ENCODE measurements at regions not wholly inside any gene's neighbourhood (a gene's known extent, or its start where the extent isn't known, plus 50 kb on each side); places are given as distances from the start of the nearest gene placed in this dataset.

DNA sequence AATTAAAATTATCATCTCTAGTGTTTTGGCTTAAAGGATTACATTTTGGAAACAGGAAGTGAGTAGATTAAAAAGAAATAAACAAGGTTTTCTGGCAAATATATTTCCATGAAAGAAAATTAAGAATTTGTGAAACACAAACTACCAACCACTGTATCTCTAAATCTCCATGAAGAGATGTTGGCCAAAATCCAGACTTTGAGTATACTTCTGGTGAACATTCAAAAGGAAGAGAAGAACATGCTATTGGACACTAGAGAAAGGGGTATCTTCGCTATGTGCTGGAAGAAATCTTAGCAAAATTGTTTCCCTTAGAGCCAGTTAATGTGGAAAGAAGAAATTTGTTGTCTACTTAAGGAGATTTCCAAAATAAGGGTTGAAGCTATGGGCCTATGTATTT is 710.4 kb upstream of the CTNND2 start:
- POLR2A ChIA-PET, result no interaction called here
- Histone ChIP-seq H3K36me3 (ENCODE audit: control insufficient read depth in 2 of 2, insufficient read depth in 1 of 2, low read length in 2 of 2) (no peaks in the 10 kb centered on the region), H3K27ac (ENCODE audit: extremely low read depth, low read depth, low read length) (no peak overlapping the region), H3K9me3 (ENCODE audit: control insufficient read depth, insufficient read depth, low read depth, low read length) (no peaks in the 10 kb centered on the region), H3K4me3 (ENCODE audit: low read depth, low read length) (no peak overlapping the region), H3K4me1 (ENCODE audit: control insufficient read depth, insufficient read depth, low read length) (no peaks in the 10 kb centered on the region)
- CTCF ChIA-PET, result no interaction called here
- no peak for TF ChIP-seq MZF1 (tag by site-specific recombination; IDR thresholded peaks at IDR 0.05; ENCODE audit: borderline replicate concordance)

DNA sequence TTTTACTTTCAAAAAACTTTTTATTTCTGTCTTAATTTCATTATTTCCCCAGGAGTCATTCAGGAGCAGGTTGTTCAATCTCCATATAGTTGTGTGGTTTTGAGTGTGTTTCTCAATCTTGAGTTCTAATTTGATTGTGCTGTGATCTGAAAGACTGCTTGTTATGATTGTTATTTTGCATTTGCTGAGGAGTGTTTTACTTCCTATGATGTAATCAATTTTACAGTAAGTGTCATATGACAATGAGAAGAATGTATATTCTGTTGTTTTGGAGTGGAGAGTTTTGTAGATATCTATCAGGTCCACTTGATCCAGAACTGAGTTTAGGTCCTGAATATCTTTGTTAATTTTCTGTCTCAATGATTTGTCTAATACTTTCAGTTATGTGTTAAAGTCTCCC is 706.9 kb upstream of the CTNND2 start:
- POLR2A ChIA-PET, result no interaction called here
- CTCF ChIA-PET, result no interaction called here
- TF ChIP-seq, protein P1, sequence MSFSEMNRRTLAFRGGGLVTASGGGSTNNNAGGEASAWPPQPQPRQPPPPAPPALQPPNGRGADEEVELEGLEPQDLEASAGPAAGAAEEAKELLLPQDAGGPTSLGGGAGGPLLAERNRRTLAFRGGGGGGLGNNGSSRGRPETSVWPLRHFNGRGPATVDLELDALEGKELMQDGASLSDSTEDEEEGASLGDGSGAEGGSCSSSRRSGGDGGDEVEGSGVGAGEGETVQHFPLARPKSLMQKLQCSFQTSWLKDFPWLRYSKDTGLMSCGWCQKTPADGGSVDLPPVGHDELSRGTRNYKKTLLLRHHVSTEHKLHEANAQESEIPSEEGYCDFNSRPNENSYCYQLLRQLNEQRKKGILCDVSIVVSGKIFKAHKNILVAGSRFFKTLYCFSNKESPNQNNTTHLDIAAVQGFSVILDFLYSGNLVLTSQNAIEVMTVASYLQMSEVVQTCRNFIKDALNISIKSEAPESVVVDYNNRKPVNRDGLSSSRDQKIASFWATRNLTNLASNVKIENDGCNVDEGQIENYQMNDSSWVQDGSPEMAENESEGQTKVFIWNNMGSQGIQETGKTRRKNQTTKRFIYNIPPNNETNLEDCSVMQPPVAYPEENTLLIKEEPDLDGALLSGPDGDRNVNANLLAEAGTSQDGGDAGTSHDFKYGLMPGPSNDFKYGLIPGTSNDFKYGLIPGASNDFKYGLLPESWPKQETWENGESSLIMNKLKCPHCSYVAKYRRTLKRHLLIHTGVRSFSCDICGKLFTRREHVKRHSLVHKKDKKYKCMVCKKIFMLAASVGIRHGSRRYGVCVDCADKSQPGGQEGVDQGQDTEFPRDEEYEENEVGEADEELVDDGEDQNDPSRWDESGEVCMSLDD (tag by site-specific recombination; IDR thresholded peaks at IDR 0.05), result no peak
- no peak for TF ChIP-seq ZNF558 (tag by site-specific recombination; IDR thresholded peaks at IDR 0.05)
- TF ChIP-seq, protein P2, sequence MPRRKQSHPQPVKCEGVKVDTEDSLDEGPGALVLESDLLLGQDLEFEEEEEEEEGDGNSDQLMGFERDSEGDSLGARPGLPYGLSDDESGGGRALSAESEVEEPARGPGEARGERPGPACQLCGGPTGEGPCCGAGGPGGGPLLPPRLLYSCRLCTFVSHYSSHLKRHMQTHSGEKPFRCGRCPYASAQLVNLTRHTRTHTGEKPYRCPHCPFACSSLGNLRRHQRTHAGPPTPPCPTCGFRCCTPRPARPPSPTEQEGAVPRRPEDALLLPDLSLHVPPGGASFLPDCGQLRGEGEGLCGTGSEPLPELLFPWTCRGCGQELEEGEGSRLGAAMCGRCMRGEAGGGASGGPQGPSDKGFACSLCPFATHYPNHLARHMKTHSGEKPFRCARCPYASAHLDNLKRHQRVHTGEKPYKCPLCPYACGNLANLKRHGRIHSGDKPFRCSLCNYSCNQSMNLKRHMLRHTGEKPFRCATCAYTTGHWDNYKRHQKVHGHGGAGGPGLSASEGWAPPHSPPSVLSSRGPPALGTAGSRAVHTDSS (tag by site-specific recombination; IDR thresholded peaks at IDR 0.05), result no peak
- no peak for TF ChIP-seq ZNF121 (tag by site-specific recombination; IDR thresholded peaks at IDR 0.05)
- no peak for TF ChIP-seq ZBTB8A (tag by site-specific recombination; IDR thresholded peaks at IDR 0.05)
- TF ChIP-seq ZNF433 (tag by site-specific recombination; IDR thresholded peaks at IDR 0.05; ENCODE audit: low read depth), result no peak
- TF ChIP-seq, protein P3, sequence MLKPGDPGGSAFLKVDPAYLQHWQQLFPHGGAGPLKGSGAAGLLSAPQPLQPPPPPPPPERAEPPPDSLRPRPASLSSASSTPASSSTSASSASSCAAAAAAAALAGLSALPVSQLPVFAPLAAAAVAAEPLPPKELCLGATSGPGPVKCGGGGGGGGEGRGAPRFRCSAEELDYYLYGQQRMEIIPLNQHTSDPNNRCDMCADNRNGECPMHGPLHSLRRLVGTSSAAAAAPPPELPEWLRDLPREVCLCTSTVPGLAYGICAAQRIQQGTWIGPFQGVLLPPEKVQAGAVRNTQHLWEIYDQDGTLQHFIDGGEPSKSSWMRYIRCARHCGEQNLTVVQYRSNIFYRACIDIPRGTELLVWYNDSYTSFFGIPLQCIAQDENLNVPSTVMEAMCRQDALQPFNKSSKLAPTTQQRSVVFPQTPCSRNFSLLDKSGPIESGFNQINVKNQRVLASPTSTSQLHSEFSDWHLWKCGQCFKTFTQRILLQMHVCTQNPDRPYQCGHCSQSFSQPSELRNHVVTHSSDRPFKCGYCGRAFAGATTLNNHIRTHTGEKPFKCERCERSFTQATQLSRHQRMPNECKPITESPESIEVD (tag by site-specific recombination; IDR thresholded peaks at IDR 0.05), result no peak
- no peak for TF ChIP-seq ZFP41 (tag by site-specific recombination; IDR thresholded peaks at IDR 0.05; ENCODE audit: borderline replicate concordance)
- TF ChIP-seq, protein P4, sequence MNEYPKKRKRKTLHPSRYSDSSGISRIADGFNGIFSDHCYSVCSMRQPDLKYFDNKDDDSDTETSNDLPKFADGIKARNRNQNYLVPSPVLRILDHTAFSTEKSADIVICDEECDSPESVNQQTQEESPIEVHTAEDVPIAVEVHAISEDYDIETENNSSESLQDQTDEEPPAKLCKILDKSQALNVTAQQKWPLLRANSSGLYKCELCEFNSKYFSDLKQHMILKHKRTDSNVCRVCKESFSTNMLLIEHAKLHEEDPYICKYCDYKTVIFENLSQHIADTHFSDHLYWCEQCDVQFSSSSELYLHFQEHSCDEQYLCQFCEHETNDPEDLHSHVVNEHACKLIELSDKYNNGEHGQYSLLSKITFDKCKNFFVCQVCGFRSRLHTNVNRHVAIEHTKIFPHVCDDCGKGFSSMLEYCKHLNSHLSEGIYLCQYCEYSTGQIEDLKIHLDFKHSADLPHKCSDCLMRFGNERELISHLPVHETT (tag by site-specific recombination; IDR thresholded peaks at IDR 0.05), result no peak
- TF ChIP-seq, protein P5, sequence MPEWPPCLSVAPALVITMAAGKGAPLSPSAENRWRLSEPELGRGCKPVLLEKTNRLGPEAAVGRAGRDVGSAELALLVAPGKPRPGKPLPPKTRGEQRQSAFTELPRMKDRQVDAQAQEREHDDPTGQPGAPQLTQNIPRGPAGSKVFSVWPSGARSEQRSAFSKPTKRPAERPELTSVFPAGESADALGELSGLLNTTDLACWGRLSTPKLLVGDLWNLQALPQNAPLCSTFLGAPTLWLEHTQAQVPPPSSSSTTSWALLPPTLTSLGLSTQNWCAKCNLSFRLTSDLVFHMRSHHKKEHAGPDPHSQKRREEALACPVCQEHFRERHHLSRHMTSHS (tag by site-specific recombination; IDR thresholded peaks at IDR 0.05), result no peak
- no peak for TF ChIP-seq ZNF626 (tag by site-specific recombination; IDR thresholded peaks at IDR 0.05)
- no peak for TF ChIP-seq ZNF544 (tag by site-specific recombination; IDR thresholded peaks at IDR 0.05)
- no peak for TF ChIP-seq TRIM28 (IDR thresholded peaks at IDR 0.05; ENCODE audit: borderline replicate concordance, low read length)
- TF ChIP-seq ZIC2 (tag by site-specific recombination; IDR thresholded peaks at IDR 0.05), result no peak

More for the DNA sequence above, 706.9 kb upstream of the CTNND2 start:
- Histone ChIP-seq H3K9me3 (ENCODE audit: control insufficient read depth, insufficient read depth, low read depth, low read length) (no peaks in the 10 kb centered on the region), H3K36me3 (ENCODE audit: control insufficient read depth in 2 of 2, insufficient read depth in 1 of 2, low read length in 2 of 2) (no peaks in the 10 kb centered on the region), H3K4me3 (ENCODE audit: low read depth, low read length) (no peak overlapping the region), H3K27ac (ENCODE audit: extremely low read depth, low read depth, low read length) (no peak overlapping the region), H3K4me1 (ENCODE audit: control insufficient read depth, insufficient read depth, low read length) (no peaks in the 10 kb centered on the region)
